Uterus (tissue), 2 donors: ENCODE measurements at regions not wholly inside any gene's neighbourhood (a gene's known extent, or its start where the extent isn't known, plus 50 kb on each side); places are given as distances from the start of the nearest gene placed in this dataset.

Experiments used
- CTCF ChIP-seq, 4 experiments: fragments of 200-600 bp in 2 of 4; fragments of 450-650 bp in 2 of 4; sonication (generic) in 2 of 4; IDR thresholded peaks; one replicate each; pipeline ENCODE4 v1.5.1; 2016 to 2019; ENCODE audit warnings: antibody characterized with exemption in 4 of 4, mild to moderate bottlenecking in 2 of 4, moderate library complexity in 1 of 4
- POLR2A ChIP-seq, 2 donors: fragments of 450-650 bp; IDR thresholded peaks; one replicate each; pipeline ENCODE4 v1.6.1; 2016; ENCODE audit warnings: antibody characterized with exemption in 2 of 2, mild to moderate bottlenecking in 1 of 2, moderate library complexity in 1 of 2

DNA sequence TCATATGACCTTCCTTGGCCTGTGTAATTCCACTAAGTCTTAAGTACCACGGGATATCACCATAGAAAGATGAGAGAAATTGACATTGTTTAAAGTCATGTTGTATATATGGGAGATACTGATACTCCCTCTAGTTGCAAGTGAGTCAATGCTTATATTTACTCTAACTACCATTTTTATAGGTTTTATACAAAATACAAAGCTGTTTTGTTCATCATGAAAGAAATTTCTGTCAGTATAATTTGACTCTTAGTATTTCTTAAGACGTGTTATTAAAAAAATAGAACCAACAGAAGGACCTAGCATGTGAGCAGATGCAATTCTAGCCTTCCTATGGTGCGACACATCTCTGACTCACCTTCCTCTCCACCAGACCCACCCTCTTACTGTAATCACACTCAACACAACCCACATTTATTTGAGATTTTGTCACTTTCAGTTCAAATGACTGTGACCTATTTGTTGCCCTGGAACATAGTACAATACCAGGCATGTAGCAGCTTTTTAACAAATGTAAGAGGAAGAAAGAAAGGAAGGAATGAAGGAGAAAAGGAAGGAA, 453.1 kb downstream of the CMPK2 start:
- TF ChIP-seq CTCF (IDR thresholded peaks at IDR 0.05), result no peak
- no peak for TF ChIP-seq POLR2A (IDR thresholded peaks at IDR 0.05)
